HG02759 (cell line): ENCODE measurements at regions not wholly inside any gene's neighbourhood (a gene's known extent, or its start where the extent isn't known, plus 50 kb on each side); places are given as distances from the start of the nearest gene placed in this dataset.
"Not testable (repeated sequence)": the region's sequence is repeated elsewhere in the genome, so short reads cannot be mapped to it uniquely, and the experiment has no call there.

Experiments used
- ATAC-seq: cut with Tn5 transposase; IDR thresholded peaks from one replicate; pipeline ENCODE4 v1.9.1; 2021; ENCODE audit warnings: mild to moderate bottlenecking, moderate library complexity; ENCODE audit not compliant: unreplicated experiment

DNA sequence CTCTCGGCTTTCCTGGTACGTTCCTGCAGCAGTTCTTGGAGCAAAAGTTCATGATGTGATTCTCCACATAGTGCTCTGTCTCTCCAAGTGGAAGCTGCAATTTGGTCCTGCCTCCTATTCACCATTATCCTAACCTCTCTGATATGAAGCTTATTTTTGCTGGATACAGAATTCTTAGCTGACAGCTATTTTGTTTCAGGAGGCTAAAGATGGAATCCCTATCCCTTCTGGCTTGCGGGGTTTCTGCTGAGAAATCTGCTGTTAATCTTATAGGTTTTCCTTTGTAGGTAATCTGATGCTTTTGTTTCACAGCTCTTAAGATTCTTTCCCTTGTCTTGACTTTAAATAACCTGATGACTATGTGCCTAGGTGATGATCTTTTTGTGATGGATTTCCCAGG is 181.6 kb upstream of the VLDLR start:
- no peak for ATAC-seq

GRCh38 chr9:2443933-2444332 is 177.7 kb upstream of the VLDLR start:
- not testable (repeated sequence) for ATAC-seq

DNA sequence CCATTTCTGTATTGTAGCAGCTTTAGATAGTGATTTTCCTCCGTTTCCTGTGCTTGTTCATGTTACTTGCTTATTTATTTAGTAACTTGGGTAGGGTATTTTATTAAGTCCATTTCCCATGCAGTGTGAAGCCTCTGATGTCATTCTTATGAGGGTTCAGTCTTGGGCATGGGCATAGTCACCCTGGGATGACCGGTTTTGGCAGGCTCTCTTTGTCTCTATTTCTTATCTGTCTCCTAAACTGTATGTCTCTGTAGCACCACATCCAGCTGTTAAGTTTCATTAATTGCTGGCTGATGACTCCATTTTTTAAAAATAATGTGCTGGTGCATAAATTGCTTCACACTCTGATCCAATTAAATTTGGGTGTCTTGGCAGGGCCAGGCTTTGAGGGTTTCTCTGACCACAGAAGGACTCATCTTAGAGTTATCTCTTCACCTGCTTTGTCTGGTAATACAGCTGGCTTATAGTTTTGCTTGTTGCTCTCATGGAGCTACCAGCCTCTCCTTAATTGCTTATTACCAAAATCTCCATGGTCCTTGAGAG is 173.3 kb upstream of the VLDLR start:
- no peak for ATAC-seq

- no peak for ATAC-seq
Measured at GRCh38 chr9:2453106-2453505, 168.5 kb upstream of the VLDLR start.

GRCh38 chr9:2453701-2454100 is 167.9 kb upstream of the VLDLR start:
- ATAC-seq: no peak

DNA sequence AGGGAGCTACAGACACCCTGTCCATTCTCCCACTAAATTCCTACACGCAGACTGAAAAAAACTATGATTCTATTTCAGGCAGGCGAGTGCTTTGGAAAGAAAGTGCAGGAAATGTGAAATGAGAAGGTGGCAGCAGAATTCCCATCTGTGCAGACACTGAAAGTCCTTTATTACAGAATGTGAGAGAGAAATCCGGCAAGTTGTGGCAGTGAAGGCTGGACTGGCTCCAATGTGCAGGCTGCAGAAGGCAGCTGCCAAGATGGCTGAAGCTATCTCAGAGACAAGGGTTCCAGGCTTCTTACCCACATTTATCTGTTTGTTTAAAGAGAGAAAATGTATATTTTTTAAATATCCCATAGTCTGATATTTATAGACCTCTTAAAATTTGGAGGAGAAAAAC is 161.8 kb upstream of the VLDLR start:
- no peak for ATAC-seq

- ATAC-seq: no peak
Measured at GRCh38 chr9:2461892-2462291, 159.7 kb upstream of the VLDLR start.

DNA sequence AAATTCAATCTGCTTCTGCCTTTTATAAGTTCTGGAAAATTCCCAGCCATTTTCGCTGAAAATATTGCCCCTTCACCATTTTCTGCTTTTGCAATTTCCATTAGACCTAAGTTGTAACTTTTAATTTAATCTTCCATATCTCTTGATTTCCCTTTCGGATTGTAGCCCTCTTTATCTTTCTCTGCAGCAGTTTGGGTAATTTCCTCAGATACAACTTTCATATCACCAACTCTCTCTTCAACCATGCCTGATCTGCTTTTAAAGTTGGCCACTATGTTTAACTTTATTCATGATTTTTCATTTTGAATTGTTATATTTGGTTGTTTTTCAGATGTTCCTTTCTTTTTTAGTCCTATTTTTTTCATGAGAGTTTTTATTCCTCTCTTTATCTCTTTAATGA is 157.0 kb upstream of the VLDLR start:
- no peak for ATAC-seq

DNA sequence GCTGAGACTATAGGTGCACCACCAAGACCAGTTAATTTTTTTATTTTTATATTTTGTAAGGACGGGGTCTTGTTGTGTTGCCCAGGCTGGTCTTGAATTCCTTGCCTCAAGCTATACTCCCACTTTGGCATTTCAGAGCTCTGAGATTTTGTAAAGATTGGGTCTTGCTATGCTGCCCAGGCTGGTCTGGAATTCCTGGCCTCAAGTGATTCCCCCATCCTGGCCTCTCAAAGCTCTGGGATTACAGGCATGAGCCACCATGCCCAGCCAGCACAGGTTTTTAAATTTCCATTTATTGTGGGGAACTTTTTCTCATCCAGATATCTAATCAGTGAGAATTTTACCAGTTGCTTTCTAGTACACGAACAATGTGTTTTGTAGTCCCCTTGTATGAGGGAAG is 156.1 kb upstream of the VLDLR start:
- no peak for ATAC-seq

GRCh38 chr9:2465921-2466460 is 155.6 kb upstream of the VLDLR start:
- ATAC-seq: peak; percentile 99

DNA sequence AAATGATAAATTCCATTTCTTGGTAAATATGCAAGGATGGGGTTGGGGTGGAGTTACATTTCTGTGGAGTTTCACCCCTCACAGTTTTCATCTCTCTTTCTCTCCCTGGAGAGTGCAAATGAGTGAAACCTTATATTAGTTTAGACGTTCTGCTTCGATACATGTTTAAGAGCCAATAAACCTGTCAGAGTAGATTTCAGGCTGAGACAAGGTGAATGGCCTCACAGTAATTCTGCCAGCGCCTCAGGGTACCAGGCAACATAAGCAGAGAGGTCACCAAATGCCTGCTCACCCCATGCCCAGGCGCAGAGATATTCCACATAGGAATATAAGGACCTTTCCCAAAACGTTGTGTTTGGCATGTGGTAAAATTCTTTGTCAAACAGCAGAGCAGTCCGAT is 154.9 kb upstream of the VLDLR start:
- ATAC-seq: no peak

- ATAC-seq: peak; percentile 25
Measured at GRCh38 chr9:2469681-2470221, 151.8 kb upstream of the VLDLR start.

DNA sequence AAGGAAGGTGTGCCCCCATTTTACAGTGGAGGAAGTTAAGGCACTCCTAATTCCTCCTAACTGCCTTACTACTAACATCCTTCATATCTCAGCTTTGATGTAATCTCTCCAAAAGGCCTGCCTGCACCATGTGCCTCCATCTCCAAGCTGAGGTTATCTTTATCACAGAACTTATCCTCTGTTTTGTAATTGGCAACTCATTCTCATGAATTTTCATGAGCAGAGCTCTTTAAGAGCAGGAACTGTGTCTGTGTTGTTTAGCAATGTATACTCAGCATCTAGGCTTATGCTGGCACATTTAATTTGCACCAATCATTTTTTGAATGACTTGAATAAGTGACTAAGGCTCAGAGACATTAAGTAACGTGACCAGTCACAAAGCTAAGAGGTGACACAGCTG is 147.9 kb upstream of the VLDLR start:
- ATAC-seq: no peak

- no peak for ATAC-seq
Measured at GRCh38 chr9:2477755-2478154, 143.8 kb upstream of the VLDLR start.

GRCh38 chr9:2478421-2478820 is 143.2 kb upstream of the VLDLR start:
- no peak for ATAC-seq

DNA sequence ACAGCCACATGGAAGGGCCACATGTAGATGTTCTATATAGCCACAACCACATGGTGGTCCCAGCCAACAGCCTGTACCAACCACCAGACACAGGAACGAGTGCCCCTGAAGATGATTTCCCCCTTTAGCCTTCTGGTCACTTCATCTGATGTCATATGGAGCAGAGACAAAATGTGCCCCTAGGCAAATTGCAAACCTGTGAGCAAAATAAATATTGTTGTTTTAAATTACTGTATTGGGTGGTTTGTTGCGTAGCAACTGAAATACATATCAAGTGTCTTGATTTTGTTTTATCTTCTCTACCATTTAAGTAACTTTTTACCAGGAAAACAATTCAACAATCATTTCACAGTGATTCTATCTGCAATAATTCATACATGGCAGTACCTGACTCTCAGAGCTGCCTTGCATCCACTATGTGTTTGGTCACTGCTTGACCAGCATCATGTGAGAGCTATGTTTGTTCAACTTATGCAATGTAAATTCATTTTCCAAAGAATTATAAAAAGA is 142.5 kb upstream of the VLDLR start:
- no peak for ATAC-seq

DNA sequence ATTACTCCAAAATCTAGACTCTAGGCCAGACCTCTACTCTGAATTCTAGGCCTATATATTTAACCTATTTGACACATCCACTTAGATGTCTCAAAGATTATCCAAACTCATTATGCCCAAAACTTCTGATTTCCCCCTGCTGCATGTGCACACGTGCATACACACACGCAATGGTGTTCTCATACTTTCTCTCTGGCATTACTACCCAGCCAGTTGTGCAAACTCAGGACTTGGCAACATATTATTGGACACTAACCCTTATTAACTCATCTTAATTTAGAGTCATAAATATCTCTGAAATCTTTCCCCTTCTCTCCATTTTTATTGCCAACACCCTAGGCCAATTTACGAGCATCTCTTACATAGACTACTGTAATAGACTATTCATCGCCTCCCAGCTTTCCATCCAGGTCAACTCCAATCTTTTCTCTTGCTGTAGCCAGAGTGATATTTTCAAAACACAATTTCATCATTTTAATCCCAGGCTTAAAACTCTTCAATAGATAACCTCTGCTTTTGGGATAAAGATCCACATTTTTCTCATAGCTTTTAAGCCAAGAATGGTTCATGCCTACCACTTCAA is 141.2 kb upstream of the VLDLR start:
- ATAC-seq: no peak

- no peak for ATAC-seq
Measured at GRCh38 chr9:2481216-2481615, 140.4 kb upstream of the VLDLR start.

DNA sequence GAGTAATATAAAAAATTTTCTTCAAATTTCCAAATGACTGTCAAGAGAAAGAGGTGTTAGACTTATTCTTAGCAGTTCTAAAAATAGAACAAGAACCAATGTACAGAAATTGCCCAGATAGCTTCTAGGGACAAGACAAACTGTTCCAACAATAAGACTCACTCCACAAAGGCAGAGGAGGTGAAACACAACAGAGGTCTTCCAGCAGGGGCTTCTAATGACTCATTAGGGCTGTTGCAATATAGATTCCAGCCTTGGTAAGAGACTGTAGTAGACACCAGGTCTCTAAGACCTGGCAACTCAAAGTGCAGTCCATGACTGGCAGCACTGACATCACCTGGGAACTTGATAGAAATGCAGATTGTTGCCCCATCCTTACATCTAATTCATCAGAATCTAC is 134.6 kb upstream of the VLDLR start:
- ATAC-seq: no peak

- ATAC-seq: no peak
Measured at GRCh38 chr9:2489838-2490314, 131.7 kb upstream of the VLDLR start.

- ATAC-seq: no peak
Measured at GRCh38 chr9:2492161-2492560, 129.4 kb upstream of the VLDLR start.

GRCh38 chr9:2493109-2493508 is 128.5 kb upstream of the VLDLR start:
- ATAC-seq: no peak
